Neural progenitor cell (in vitro differentiated cells): ENCODE measurements at regions not wholly inside any gene's neighbourhood (a gene's known extent, or its start where the extent isn't known, plus 50 kb on each side); places are given as distances from the start of the nearest gene placed in this dataset.

ENCODE experiments used
- DNase-seq: peaks from one replicate; pipeline ENCODE4 v3.0.0-alpha.2; 2016; ENCODE audit warnings: low spot score
- H2AFZ ChIP-seq: fragments of 200-600 bp; sonication (generic); replicated peaks from 2 replicates; pipeline ENCODE4 v1.6.1; 2016; ENCODE audit warnings: antibody characterized with exemption
- H3F3A ChIP-seq: fragments of 200-600 bp; sonication (generic); 2 replicates; pipeline ENCODE4 v1.6.1; 2016; ENCODE audit warnings: antibody characterized with exemption, low read depth
- H3K27ac ChIP-seq: fragments of 200-600 bp; sonication (generic); 2 replicates; pipeline ENCODE4 v1.5.1; 2016; ENCODE audit warnings: mild to moderate bottlenecking
- H3K27me3 ChIP-seq: fragments of 200-600 bp; sonication (generic); 2 replicates; pipeline ENCODE4 v1.6.1; 2016; ENCODE audit warnings: mild to moderate bottlenecking, moderate library complexity
- H3K36me3 ChIP-seq: fragments of 200-600 bp; sonication (generic); 2 replicates; pipeline ENCODE4 v1.5.1; 2016
- H3K4me1 ChIP-seq: fragments of 200-600 bp; sonication (generic); 2 replicates; pipeline ENCODE4 v1.6.1; 2016; ENCODE audit warnings: mixed run types
- H3K4me2 ChIP-seq: fragments of 200-600 bp; sonication (generic); 2 replicates; pipeline ENCODE4 v1.6.1; 2016
- H3K4me3 ChIP-seq: fragments of 200-600 bp; sonication (generic); 2 replicates; pipeline ENCODE4 v1.5.1; 2016
- H3K79me2 ChIP-seq: fragments of 200-600 bp; sonication (generic); 2 replicates; pipeline ENCODE4 v1.6.1; 2016; ENCODE audit warnings: low read depth
- H3K9ac ChIP-seq: fragments of 200-600 bp; sonication (generic); 2 replicates; pipeline ENCODE4 v1.6.1; 2016
- H3K9me3 ChIP-seq: fragments of 200-600 bp; sonication (generic); 2 replicates; pipeline ENCODE4 v1.5.1; 2016; ENCODE audit warnings: low read depth
- H4K20me1 ChIP-seq: fragments of 200-600 bp; sonication (generic); 2 replicates; pipeline ENCODE4 v1.6.1; 2016; ENCODE audit warnings: low read depth
- H3K27ac Mint-ChIP-seq: 3 replicates; pipeline ENCODE4 v1.8.0; 2021; ENCODE audit warnings: mixed read lengths
- H3K27me3 Mint-ChIP-seq: 2 replicates; pipeline ENCODE4 v1.8.0; 2022; ENCODE audit warnings: low read depth, mild to moderate bottlenecking, inconsistent platforms, moderate library complexity, mixed read lengths; ENCODE audit not compliant: insufficient read depth
- H3K36me3 Mint-ChIP-seq: 3 replicates; pipeline ENCODE4 v1.8.0; 2021; ENCODE audit warnings: mixed read lengths
- H3K4me1 Mint-ChIP-seq: 3 replicates; pipeline ENCODE4 v1.8.0; 2021; ENCODE audit warnings: mixed read lengths
- H3K4me3 Mint-ChIP-seq: 3 replicates; pipeline ENCODE4 v1.8.0; 2021; ENCODE audit warnings: mild to moderate bottlenecking, moderate library complexity, mixed read lengths
- H3K9me3 Mint-ChIP-seq: 3 replicates; pipeline ENCODE4 v1.8.0; 2020; ENCODE audit warnings: mixed read lengths
- CTCF ChIP-seq: fragments of 200-600 bp; sonication (generic); IDR thresholded peaks from 2 replicates; pipeline ENCODE4 v1.5.1; 2017; ENCODE audit warnings: antibody characterized with exemption, mild to moderate bottlenecking
- EZH2 ChIP-seq: fragments of 200-600 bp; sonication (generic); IDR thresholded peaks from 2 replicates; pipeline ENCODE4 v1.6.1; 2017; ENCODE audit warnings: antibody characterized with exemption, mild to moderate bottlenecking, moderate library complexity
- EZH2phosphoT487 ChIP-seq: fragments of 200-600 bp; sonication (generic); IDR thresholded peaks from 2 replicates; pipeline ENCODE4 v1.6.1; 2017; ENCODE audit warnings: antibody characterized with exemption

- H3K4me2 ChIP-seq: no peak overlapping the region
Observed at GRCh38 chr7:17062151-17063044, 180.6 kb upstream of the AGR3 start.

GRCh38 chr7:17063045-17063383 is 181.2 kb upstream of the AGR3 start:
- Mint-ChIP-seq H3K4me3 (no peak overlapping the region), H3K27ac (no peak overlapping the region), H3K9me3 (peaks cover 7% of the 10 kb centered on the region), H3K4me1 (no peaks in the 10 kb centered on the region), H3K36me3 (no peaks in the 10 kb centered on the region), H3K27me3 (peaks cover 3% of the 10 kb centered on the region)
- Histone ChIP-seq H3K27ac (no peak overlapping the region), H2AFZ (peak overlapping the region; percentile 29), H3K79me2 (no peaks in the 10 kb centered on the region), H3K4me3 (no peak overlapping the region), H4K20me1 (no peaks in the 10 kb centered on the region), H3K4me2 (no peak overlapping the region), H3K27me3 (no peaks in the 10 kb centered on the region), H3K9me3 (no peaks in the 10 kb centered on the region), H3K36me3 (no peaks in the 10 kb centered on the region), H3F3A (no peaks in the 10 kb centered on the region), H3K9ac (no peak overlapping the region), H3K4me1 (no peaks in the 10 kb centered on the region)
- TF ChIP-seq EZH2phosphoT487: no peak
- TF ChIP-seq CTCF: peak; percentile 10
- TF ChIP-seq EZH2: no peak
- no peak for DNase-seq

More at GRCh38 chr7:17062151-17063044, 180.6 kb upstream of the AGR3 start:
- Mint-ChIP-seq H3K27me3 (peaks cover 3% of the 10 kb centered on the region), H3K4me1 (no peaks in the 10 kb centered on the region), H3K27ac (no peak overlapping the region), H3K9me3 (peaks cover 7% of the 10 kb centered on the region), H3K4me3 (no peak overlapping the region), H3K36me3 (no peaks in the 10 kb centered on the region)
- H3K4me1 ChIP-seq: no peaks in the 10 kb centered on the region
- no peaks in the 10 kb centered on the region for H3F3A ChIP-seq
- peak overlapping the region; percentile 29 for H2AFZ ChIP-seq
- no peak for DNase-seq
- no peaks in the 10 kb centered on the region for H3K36me3 ChIP-seq
- no peaks in the 10 kb centered on the region for H3K9me3 ChIP-seq
- H3K4me3 ChIP-seq: no peak overlapping the region
- H3K79me2 ChIP-seq: no peaks in the 10 kb centered on the region
- no peaks in the 10 kb centered on the region for H3K27me3 ChIP-seq
- TF ChIP-seq EZH2phosphoT487: no peak
- TF ChIP-seq CTCF: no peak
- no peak for TF ChIP-seq EZH2
- no peak overlapping the region for H3K27ac ChIP-seq
- no peaks in the 10 kb centered on the region for H4K20me1 ChIP-seq
- H3K9ac ChIP-seq: no peak overlapping the region

- no peak overlapping the region for H3K4me3 Mint-ChIP-seq
- TF ChIP-seq CTCF (no peak), EZH2phosphoT487 (no peak), EZH2 (no peak)
- no peaks in the 10 kb centered on the region for H3F3A ChIP-seq
Observed at GRCh38 chr7:17067691-17068090, 185.9 kb upstream of the AGR3 start.

More at GRCh38 chr7:17067691-17068090, 185.9 kb upstream of the AGR3 start:
- H3K9me3 Mint-ChIP-seq: peaks cover 7% of the 10 kb centered on the region
- H3K4me2 ChIP-seq: no peak overlapping the region
- H3K27me3 Mint-ChIP-seq: peaks cover 2% of the 10 kb centered on the region
- no peak overlapping the region for H3K27ac Mint-ChIP-seq
- no peaks in the 10 kb centered on the region for H3K27me3 ChIP-seq
- DNase-seq: no peak
- H3K9me3 ChIP-seq: no peaks in the 10 kb centered on the region
- H3K4me3 ChIP-seq: no peak overlapping the region
- no peak overlapping the region for H3K9ac ChIP-seq
- no peaks in the 10 kb centered on the region for H3K4me1 Mint-ChIP-seq
- H3K36me3 Mint-ChIP-seq: no peaks in the 10 kb centered on the region
- H4K20me1 ChIP-seq: no peaks in the 10 kb centered on the region
- no peak overlapping the region for H2AFZ ChIP-seq
- H3K27ac ChIP-seq: no peak overlapping the region
- no peaks in the 10 kb centered on the region for H3K79me2 ChIP-seq
- H3K36me3 ChIP-seq: no peaks in the 10 kb centered on the region
- no peaks in the 10 kb centered on the region for H3K4me1 ChIP-seq
